Heart right ventricle (tissue), 16 donors: ENCODE measurements at regions not wholly inside any gene's neighbourhood (a gene's known extent, or its start where the extent isn't known, plus 50 kb on each side); places are given as distances from the start of the nearest gene placed in this dataset.
A peak's percentile ranks its signal among the peaks of the same experiment; 100 is the strongest.

Experiments used
- ATAC-seq, 8 donors: fragments of 200-7000 bp; cut with Tn5 transposase; one replicate each; pipeline ENCODE4 v1.9.1; 2020; ENCODE audit warnings: mild to moderate bottlenecking in 8 of 8, moderate library complexity in 8 of 8, moderate number of reproducible peaks in 1 of 8
- DNase-seq, 2 donors: peaks; one replicate each; pipeline ENCODE4 v3.0.0-alpha.2; 2020
- H3K27ac ChIP-seq, 10 donors: fragments of 200-600 bp; sonication (generic) in 2 of 10; one replicate each; pipeline versions ENCODE4 v1.5.0 to v1.8.0; 2020 to 2022; ENCODE audit warnings: mild to moderate bottlenecking in 3 of 10
- H3K27me3 ChIP-seq, 7 donors: fragments of 200-600 bp; one replicate each; pipeline ENCODE4 v1.8.0; 2021 to 2022; ENCODE audit warnings: mild to moderate bottlenecking in 2 of 7
- H3K36me3 ChIP-seq, 9 donors: fragments of 200-600 bp; sonication (generic) in 1 of 9; one replicate each; pipeline versions ENCODE4 v1.5.0 to v1.8.0; 2020 to 2022; ENCODE audit warnings: mild to moderate bottlenecking in 2 of 9
- H3K4me1 ChIP-seq, 9 donors: fragments of 200-600 bp; sonication (generic) in 1 of 9; one replicate each; pipeline versions ENCODE4 v1.5.0 to v1.8.0; 2020 to 2022; ENCODE audit warnings: mild to moderate bottlenecking in 4 of 9
- H3K4me3 ChIP-seq, 10 donors: fragments of 200-600 bp; sonication (generic) in 2 of 10; one replicate each; pipeline versions ENCODE4 v1.5.0 to v1.8.0; 2020 to 2022; ENCODE audit warnings: mild to moderate bottlenecking in 7 of 10, moderate library complexity in 2 of 10
- H3K9me3 ChIP-seq, 11 donors: fragments of 200-600 bp in 10 of 11; sonication (generic) in 2 of 11; one replicate each; pipeline versions ENCODE4 v1.5.0 to v1.8.0; 2013 to 2022; ENCODE audit warnings: mild to moderate bottlenecking in 2 of 11, control low read depth in 1 of 11, moderate library complexity in 1 of 11
- WGBS, 2 donors: extraction: QIAGEN DNeasy Blood & Tissue Kit; methylation state at CpG; one replicate each; pipeline ENCODE4 v1.1.7; 2013; ENCODE audit warnings: inconsistent platforms in 1 of 2; 5-methylcytosine and 5-hydroxymethylcytosine counted together
- intact Hi-C, 10 donors: fragments of 100-400 bp; cut with DNase I; formaldehyde crosslinking; loops; one replicate each; pipeline versions ENCODE4 v1.11.1 to v1.14.2; 2022
- TF ChIP-seq, protein P1 (sequence below), 9 donors: fragments of 200-600 bp; sonication (generic) in 2 of 9; IDR thresholded peaks; one replicate each; pipeline versions ENCODE4 v1.5.0 to v1.8.0; 2021 to 2022; ENCODE audit warnings: antibody characterized with exemption in 9 of 9, mild to moderate bottlenecking in 5 of 9, moderate library complexity in 1 of 9
- donor health status: Arrhythmogenic right ventricular cardiomyopathy.
- donor health status: ischemic (EF 13 %, LVEDD 7.1; RV severe dilation, severe dysfunction).
- donor health status: healthy with polysubstance abuse.
- donor health status: DM: no; HTN: yes; CAD: no.
- donor health status: DM: no; HTN: no; CAD: no.
- donor health status: ischemic (EF 25% LVEDD 6.9; RV normal size, moderate dysfunction).
- donor health status: ischemic (EF 25% LVEDD 5.7; RV mildly dilated, moderate dysfunction).
- donor health status: healthy.
- donor health status: DM: yes; HTN: yes; CAD: no.
- donor health status: Ischemic cardiomyopathy.
- donor health status: ischemic (EF 35%, LVEDD 5.7; RV mildly dilated, moderate dysfunction).
- donor health status: nonischemic (EF 11% LVEDD 7.7; RV severe dilation, severe dysfunction).
- donor health status: DM: yes; HTN: yes; CAD: no.
- donor health status: PGD.
- donor health status: ischemic (EF 29% LVEDD 5.4; RV normal size, mild dysfunction).
- donor health status: nonischemic (EF 23%, LVEDD 6.1; RV moderate dilation, normal function).

DNA sequence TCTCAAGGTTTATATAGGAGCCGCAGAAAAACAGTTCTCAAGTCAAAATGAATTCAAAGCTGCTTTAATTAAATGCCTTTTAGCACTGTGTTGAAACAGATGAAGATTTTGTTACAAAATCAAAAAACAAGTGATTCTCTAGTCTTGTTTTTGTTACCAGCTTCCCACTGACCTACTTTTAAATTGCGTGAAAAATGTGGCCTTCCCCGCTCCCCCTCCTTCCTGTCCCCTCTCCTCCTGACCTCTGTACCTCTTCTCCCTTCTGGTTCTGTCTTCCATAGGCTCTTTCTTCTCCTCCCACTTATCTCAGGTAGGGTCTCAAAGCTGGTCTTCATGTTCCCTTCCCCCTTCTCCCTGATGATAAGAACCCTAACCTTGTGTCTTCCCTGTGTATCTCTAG lies 90.0 kb upstream of the MDM1 start:
- no peaks in the 10 kb centered on the region for H3K9me3 ChIP-seq
- no peak for ATAC-seq
- intact Hi-C loops: loop anchor here in 1 of 10 donors (10.0 kb wide), 1 partner anchor 113 kb away; no protein-coding TSS in a partner anchor
- H3K4me3 ChIP-seq: no peak overlapping the region
- no peaks in the 10 kb centered on the region for H3K36me3 ChIP-seq
- DNase-seq: no peak
- TF ChIP-seq, protein P1, sequence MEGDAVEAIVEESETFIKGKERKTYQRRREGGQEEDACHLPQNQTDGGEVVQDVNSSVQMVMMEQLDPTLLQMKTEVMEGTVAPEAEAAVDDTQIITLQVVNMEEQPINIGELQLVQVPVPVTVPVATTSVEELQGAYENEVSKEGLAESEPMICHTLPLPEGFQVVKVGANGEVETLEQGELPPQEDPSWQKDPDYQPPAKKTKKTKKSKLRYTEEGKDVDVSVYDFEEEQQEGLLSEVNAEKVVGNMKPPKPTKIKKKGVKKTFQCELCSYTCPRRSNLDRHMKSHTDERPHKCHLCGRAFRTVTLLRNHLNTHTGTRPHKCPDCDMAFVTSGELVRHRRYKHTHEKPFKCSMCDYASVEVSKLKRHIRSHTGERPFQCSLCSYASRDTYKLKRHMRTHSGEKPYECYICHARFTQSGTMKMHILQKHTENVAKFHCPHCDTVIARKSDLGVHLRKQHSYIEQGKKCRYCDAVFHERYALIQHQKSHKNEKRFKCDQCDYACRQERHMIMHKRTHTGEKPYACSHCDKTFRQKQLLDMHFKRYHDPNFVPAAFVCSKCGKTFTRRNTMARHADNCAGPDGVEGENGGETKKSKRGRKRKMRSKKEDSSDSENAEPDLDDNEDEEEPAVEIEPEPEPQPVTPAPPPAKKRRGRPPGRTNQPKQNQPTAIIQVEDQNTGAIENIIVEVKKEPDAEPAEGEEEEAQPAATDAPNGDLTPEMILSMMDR (IDR thresholded peaks at IDR 0.05): no peak
- peaks cover 0 to 30% (median 11%) of the 10 kb centered on the region in 9 donors for H3K4me1 ChIP-seq
- no peaks in the 10 kb centered on the region for H3K27me3 ChIP-seq
- H3K27ac ChIP-seq: peak overlapping the region in 2 of 10 donors; percentile 19 to 31
- 79 to 82% methylated on average over 3 of the region's 3 CpGs for WGBS, 2 donors

DNA sequence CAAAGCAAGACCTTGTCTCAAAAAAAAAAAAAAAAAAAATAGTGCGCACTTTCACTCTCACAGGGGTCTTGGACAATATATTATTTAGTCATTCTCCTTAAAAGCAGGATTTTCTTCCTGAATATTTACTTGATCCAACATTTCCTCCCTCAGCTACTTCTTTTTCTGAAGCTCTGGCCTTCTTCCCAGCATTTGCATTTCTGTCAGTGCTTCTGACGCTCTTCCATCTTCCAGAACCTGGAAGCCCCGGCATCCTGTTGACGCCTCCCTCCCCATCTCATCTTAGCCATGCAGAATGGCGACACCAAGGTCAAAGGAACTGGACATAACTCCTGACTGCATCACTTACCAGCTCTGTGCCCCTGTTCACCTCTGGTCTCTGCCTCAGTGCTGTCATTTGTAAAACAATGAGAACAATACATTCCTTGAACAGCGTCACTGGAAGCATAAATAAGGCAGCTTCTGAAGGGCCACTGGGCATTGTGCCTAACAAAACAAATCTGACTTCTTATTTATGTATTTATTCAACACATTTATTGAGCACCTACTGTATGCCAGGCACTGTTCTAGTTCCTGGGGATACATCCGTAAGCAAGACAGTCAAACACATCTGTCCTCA lies 90.9 kb upstream of the MDM1 start:
- Histone ChIP-seq H3K27ac (peak overlapping the region in 4 of 10 donors; percentile 1 to 51 (median 16)), H3K36me3 (no peaks in the 10 kb centered on the region), H3K9me3 (no peaks in the 10 kb centered on the region), H3K4me3 (no peak overlapping the region), H3K27me3 (no peaks in the 10 kb centered on the region), H3K4me1 (peaks cover 0 to 26% (median 11%) of the 10 kb centered on the region in 9 donors)
- ATAC-seq (peak in 6 of 8 donors; percentile 31 to 92 (median 48)), DNase-seq (peak in 1 of 2 donors; percentile 16)
- WGBS, 2 donors: 43 to 45% methylated on average over 7 of the region's 7 CpGs
- intact Hi-C loops: loop anchor here in 1 of 10 donors (10.0 kb wide), 1 partner anchor 112 kb away; no protein-coding TSS in a partner anchor
- TF ChIP-seq, protein P1 (IDR thresholded peaks at IDR 0.05): no peak

DNA sequence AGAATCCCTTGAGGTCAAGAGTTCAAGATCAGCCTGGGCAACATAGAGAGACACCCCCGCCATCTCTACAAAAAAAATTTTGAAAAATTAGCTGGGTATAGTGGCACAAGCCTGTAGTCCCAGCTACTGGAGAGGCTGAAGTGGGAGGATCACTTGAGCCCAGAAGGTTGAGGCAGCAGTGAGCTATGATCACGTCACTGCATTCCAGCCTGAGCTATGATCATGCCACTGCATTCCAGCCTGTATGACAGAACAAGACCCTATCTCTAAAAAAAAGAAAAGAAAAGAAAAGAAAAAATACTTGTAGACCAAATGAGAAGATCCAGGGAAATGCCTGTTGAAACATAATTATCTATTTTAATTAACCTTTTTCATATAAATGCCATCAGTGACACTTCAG lies 93.8 kb upstream of the MDM1 start:
- Histone ChIP-seq H3K36me3 (no peaks in the 10 kb centered on the region), H3K27ac (no peak overlapping the region), H3K4me3 (no peak overlapping the region), H3K9me3 (no peaks in the 10 kb centered on the region), H3K4me1 (peaks cover 0 to 12% (median 0%) of the 10 kb centered on the region in 9 donors), H3K27me3 (no peaks in the 10 kb centered on the region)
- TF ChIP-seq, protein P1 (IDR thresholded peaks at IDR 0.05): no peak
- DNase-seq (no peak), ATAC-seq (no peak)
- 77 to 83% methylated on average over 2 of the region's 2 CpGs for WGBS, 2 donors
- intact Hi-C loops: loop anchor here in 1 of 10 donors (10.0 kb wide), 1 partner anchor 109 kb away; no protein-coding TSS in a partner anchor

DNA sequence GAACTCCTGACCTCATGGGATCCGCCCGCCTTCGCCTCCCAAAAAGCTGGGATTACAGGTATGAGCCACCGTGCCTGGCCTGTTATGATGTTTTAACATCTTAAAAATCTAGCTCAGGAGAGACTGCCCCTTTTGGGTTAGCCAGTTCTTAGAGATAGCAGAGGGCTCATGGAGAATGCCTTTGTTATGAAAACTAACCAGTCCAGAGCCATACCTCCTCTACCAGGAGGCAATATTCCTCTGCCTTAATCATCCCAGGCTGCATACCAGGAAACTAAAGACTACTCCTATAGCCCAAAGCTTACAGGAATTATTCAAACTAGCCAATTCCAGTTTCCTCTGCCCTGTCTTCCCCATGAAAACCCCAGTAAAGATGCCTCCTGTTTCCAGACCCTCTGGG lies 96.0 kb upstream of the MDM1 start:
- no peak overlapping the region for H3K4me3 ChIP-seq
- H3K27me3 ChIP-seq: no peaks in the 10 kb centered on the region
- DNase-seq: no peak
- H3K36me3 ChIP-seq: no peaks in the 10 kb centered on the region
- TF ChIP-seq, protein P1 (IDR thresholded peaks at IDR 0.05): no peak
- intact Hi-C loops: loop anchor here in 1 of 10 donors (10.0 kb wide), 1 partner anchor 107 kb away; no protein-coding TSS in a partner anchor
- no peaks in the 10 kb centered on the region for H3K9me3 ChIP-seq
- no peak overlapping the region for H3K27ac ChIP-seq
- peaks cover 0 to under 1% (median 0%) of the 10 kb centered on the region in 9 donors for H3K4me1 ChIP-seq
- no peak for ATAC-seq
- 95 to 98% methylated on average over 4 of the region's 4 CpGs for WGBS, 2 donors
